HCT116 (cell line): ENCODE measurements at regions not wholly inside any gene's neighbourhood (a gene's known extent, or its start where the extent isn't known, plus 50 kb on each side); places are given as distances from the start of the nearest gene placed in this dataset.

Experiments
- CTCF ChIP-seq, 3 experiments: fragments of 200-600 bp in 1 of 3; sonication (generic) in 1 of 3; IDR thresholded peaks in 2 of 3; conservative IDR thresholded peaks in 1 of 3; 2 replicates each; pipeline ENCODE4 v1.5.1; 2012 to 2017; ENCODE audit warnings: low read depth in 2 of 3, low read length in 2 of 3, antibody characterized with exemption in 1 of 3, borderline replicate concordance in 1 of 3, control low read depth in 1 of 3, mild to moderate bottlenecking in 1 of 3, mixed read lengths in 1 of 3, mixed run types in 1 of 3, moderate library complexity in 1 of 3; ENCODE audit not compliant: insufficient read depth in 1 of 3
- EZH2 ChIP-seq: fragments of 200-600 bp; sonication (generic); IDR thresholded peaks from 2 replicates; pipeline ENCODE4 v1.6.1; 2017; ENCODE audit warnings: antibody characterized with exemption, mixed run types
- EZH2phosphoT487 ChIP-seq: fragments of 200-600 bp; IDR thresholded peaks from 2 replicates; pipeline ENCODE4 v1.6.1; 2018; ENCODE audit warnings: antibody characterized with exemption, borderline replicate concordance
- JUND ChIP-seq: IDR thresholded peaks from 2 replicates; pipeline ENCODE4 v1.6.1; 2012
- POLR2A ChIP-seq: IDR thresholded peaks from 2 replicates; pipeline ENCODE4 v1.7.0; 2011; ENCODE audit warnings: borderline replicate concordance; ENCODE audit not compliant: insufficient read depth, insufficient read length; ENCODE audit errors: extremely low read depth
- POLR2AphosphoS5 ChIP-seq: IDR thresholded peaks from 2 replicates; pipeline ENCODE4 v1.6.1; 2011; ENCODE audit warnings: mild to moderate bottlenecking, low read depth, low read length, moderate library complexity
- RAD21 ChIP-seq: IDR thresholded peaks from 2 replicates; pipeline ENCODE4 v1.6.1; 2012; ENCODE audit warnings: low read depth, mild to moderate bottlenecking
- REST ChIP-seq: IDR thresholded peaks from 2 replicates; pipeline ENCODE4 v1.6.1; 2012; ENCODE audit warnings: low read depth
- SIN3A ChIP-seq: IDR thresholded peaks from 2 replicates; pipeline ENCODE4 v1.6.1; 2012; ENCODE audit warnings: low read depth
- SP1 ChIP-seq: IDR thresholded peaks from 2 replicates; pipeline ENCODE4 v1.6.1; 2012; ENCODE audit warnings: low read depth
- YY1 ChIP-seq: IDR thresholded peaks from 2 replicates; pipeline ENCODE4 v1.6.1; 2011; ENCODE audit warnings: low read length, low read depth, moderate library complexity, mild to moderate bottlenecking; ENCODE audit not compliant: insufficient replicate concordance; ENCODE audit errors: extremely low read depth

- TF ChIP-seq CTCF (IDR thresholded peaks at IDR 0.05 in 2 of 3, conservative IDR thresholded peaks at IDR 0.05 in 1 of 3; ENCODE audit: borderline replicate concordance in 1 of 3, insufficient read depth in 1 of 3, low read depth in 2 of 3, low read length in 2 of 3) (no peak), YY1 (no peak), POLR2A (no peak), SP1 (no peak), SIN3A (no peak), RAD21 (no peak), EZH2 (no peak), JUND (no peak), REST (no peak), POLR2AphosphoS5 (no peak), EZH2phosphoT487 (no peak)
These were observed 468.4 kb downstream of the MBD2 start for GRCh38 chr18:53755914-53756609.
